Mesothelial cell of epicardium (in vitro differentiated cells): ENCODE measurements at regions not wholly inside any gene's neighbourhood (a gene's known extent, or its start where the extent isn't known, plus 50 kb on each side); places are given as distances from the start of the nearest gene placed in this dataset.

Source experiments
- DNase-seq, 2 experiments: peaks; one replicate each; pipeline ENCODE4 v3.0.0; 2021; ENCODE audit warnings: low spot score in 2 of 2; ENCODE audit not compliant: unreplicated experiment in 2 of 2
- H3K27ac Mint-ChIP-seq: 2 replicates; pipeline ENCODE4 v1.8.0; 2021; ENCODE audit warnings: mixed read lengths
- H3K27me3 Mint-ChIP-seq: 2 replicates; pipeline ENCODE4 v1.8.0; 2021; ENCODE audit warnings: low read depth, mixed read lengths
- H3K36me3 Mint-ChIP-seq: 2 replicates; pipeline ENCODE4 v1.8.0; 2021; ENCODE audit warnings: mixed read lengths
- H3K4me1 Mint-ChIP-seq: 2 replicates; pipeline ENCODE4 v1.8.0; 2021; ENCODE audit warnings: mixed read lengths
- H3K4me3 Mint-ChIP-seq: 2 replicates; pipeline ENCODE4 v1.8.0; 2021; ENCODE audit warnings: mild to moderate bottlenecking, moderate library complexity, mixed read lengths
- H3K9me3 Mint-ChIP-seq: 2 replicates; pipeline ENCODE4 v1.8.0; 2021; ENCODE audit warnings: mixed read lengths
- CTCF ChIP-seq: fragments of 200-600 bp; sonication (generic); IDR thresholded peaks from one replicate; pipeline ENCODE4 v1.5.0; 2021; ENCODE audit warnings: antibody characterized with exemption; ENCODE audit not compliant: unreplicated experiment

GRCh38 chr3:66854601-66855151 is 143.4 kb upstream of the KBTBD8 start:
- H3K9me3 Mint-ChIP-seq = no peaks in the 10 kb centered on the region
- no peak overlapping the region for H3K4me3 Mint-ChIP-seq
- TF ChIP-seq CTCF = no peak
- peaks cover 4% of the 10 kb centered on the region for H3K4me1 Mint-ChIP-seq
- H3K27ac Mint-ChIP-seq = no peak overlapping the region
- H3K27me3 Mint-ChIP-seq = peaks cover 19% of the 10 kb centered on the region
- no peak for DNase-seq
- H3K36me3 Mint-ChIP-seq = no peaks in the 10 kb centered on the region

- no peak for TF ChIP-seq CTCF
- no peaks in the 10 kb centered on the region for H3K4me1 Mint-ChIP-seq
- no peaks in the 10 kb centered on the region for H3K9me3 Mint-ChIP-seq
- H3K4me3 Mint-ChIP-seq = no peak overlapping the region
- no peaks in the 10 kb centered on the region for H3K36me3 Mint-ChIP-seq
- no peak for DNase-seq
- no peak overlapping the region for H3K27ac Mint-ChIP-seq
- peaks cover 19% of the 10 kb centered on the region for H3K27me3 Mint-ChIP-seq
Measured at GRCh38 chr3:66856533-66856932, 141.6 kb upstream of the KBTBD8 start.

DNA sequence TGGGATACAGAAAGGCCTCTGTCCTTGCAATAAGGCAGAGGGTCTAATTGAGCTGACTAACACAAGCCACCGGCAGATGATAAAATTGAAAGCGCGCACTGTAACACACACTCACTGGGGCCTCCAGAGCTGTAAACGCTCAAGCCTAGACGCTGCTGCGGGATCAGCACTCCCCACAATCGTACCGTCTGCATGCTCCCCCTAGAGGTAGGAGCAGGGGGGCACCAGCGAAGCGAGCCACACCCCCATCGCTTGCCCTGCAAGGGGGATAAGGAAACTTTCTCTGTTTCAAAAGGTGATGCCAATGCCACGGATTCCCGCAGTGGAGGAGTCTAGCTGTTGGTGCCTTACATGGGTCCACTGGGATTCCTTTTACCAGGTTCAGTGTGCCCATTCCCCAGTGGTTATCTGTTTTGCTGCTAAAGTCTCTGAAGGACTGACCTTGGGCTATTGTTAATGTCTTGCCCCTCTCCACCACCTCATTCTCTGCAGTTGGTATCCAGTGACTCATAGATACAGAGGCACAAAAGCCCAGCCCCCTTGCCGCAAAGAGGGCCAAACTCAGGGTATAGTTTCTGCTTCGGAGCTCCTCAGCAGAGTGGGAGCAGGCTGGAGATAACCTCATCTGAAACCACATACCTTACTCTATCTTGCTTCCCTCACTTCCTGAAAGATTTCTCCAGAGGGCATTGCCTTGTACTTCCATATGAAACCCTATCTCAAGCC is 139.3 kb upstream of the KBTBD8 start:
- Mint-ChIP-seq H3K4me3 (no peak overlapping the region), H3K4me1 (no peaks in the 10 kb centered on the region), H3K9me3 (no peaks in the 10 kb centered on the region), H3K36me3 (no peaks in the 10 kb centered on the region), H3K27me3 (peaks cover 16% of the 10 kb centered on the region), H3K27ac (no peak overlapping the region)
- DNase-seq = no peak
- no peak for TF ChIP-seq CTCF

GRCh38 chr3:66860771-66861170 is 137.3 kb upstream of the KBTBD8 start:
- Mint-ChIP-seq H3K4me1 (no peaks in the 10 kb centered on the region), H3K27ac (no peak overlapping the region), H3K4me3 (no peak overlapping the region), H3K27me3 (peaks cover under 1% of the 10 kb centered on the region), H3K9me3 (no peaks in the 10 kb centered on the region), H3K36me3 (no peaks in the 10 kb centered on the region)
- no peak for TF ChIP-seq CTCF
- no peak for DNase-seq

DNA sequence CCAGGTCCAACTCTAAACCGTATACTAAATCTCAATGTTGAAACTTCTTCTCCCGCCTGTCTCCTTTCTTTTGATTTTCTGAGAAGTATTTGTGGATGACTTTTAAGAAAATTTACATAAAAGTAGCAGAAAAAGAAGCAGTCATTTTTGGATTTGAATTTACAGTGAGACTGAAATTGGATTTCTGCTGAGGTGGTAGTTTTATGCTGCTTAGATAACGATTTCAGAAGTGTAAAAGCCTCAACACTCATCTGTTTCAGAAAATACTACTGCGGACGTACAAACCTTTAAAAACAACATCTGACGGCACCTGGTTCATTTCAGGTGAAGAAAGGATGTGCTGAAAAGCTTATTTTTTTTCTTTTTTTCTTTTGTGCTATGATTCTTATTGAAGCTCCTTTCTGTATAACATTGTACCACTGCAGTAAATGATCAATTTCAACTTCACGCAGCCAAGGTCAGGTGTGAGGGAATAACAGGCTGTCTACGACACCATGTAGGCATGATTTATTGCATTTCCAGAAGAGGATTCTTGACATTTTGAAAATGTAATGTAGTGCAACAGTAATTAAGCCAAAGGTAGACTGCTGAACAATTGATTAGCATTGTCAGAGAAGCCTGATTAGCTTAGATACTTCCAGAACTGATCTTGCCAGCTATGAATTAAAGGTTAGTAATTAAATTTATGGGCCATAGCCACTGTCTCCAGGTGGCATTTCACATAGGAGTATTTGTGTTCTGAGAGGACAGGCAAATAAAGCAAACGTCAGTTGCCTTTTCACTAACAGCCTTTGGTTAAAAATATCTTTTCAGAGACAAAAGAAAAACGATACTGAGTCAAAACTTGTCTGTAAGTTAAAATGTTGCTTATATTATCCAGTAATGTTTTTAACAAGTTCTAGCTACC is 134.6 kb upstream of the KBTBD8 start:
- Mint-ChIP-seq H3K36me3 (no peaks in the 10 kb centered on the region), H3K9me3 (no peaks in the 10 kb centered on the region), H3K4me1 (no peaks in the 10 kb centered on the region), H3K27ac (no peak overlapping the region), H3K4me3 (no peak overlapping the region), H3K27me3 (peaks cover 2% of the 10 kb centered on the region)
- no peak for DNase-seq
- no peak for TF ChIP-seq CTCF
